GM19455 (cell line): ENCODE measurements at regions not wholly inside any gene's neighbourhood (a gene's known extent, or its start where the extent isn't known, plus 50 kb on each side); places are given as distances from the start of the nearest gene placed in this dataset.

Source experiments
- ATAC-seq: cut with Tn5 transposase; IDR thresholded peaks from one replicate; pipeline ENCODE4 v1.9.1; 2021; ENCODE audit not compliant: unreplicated experiment

DNA sequence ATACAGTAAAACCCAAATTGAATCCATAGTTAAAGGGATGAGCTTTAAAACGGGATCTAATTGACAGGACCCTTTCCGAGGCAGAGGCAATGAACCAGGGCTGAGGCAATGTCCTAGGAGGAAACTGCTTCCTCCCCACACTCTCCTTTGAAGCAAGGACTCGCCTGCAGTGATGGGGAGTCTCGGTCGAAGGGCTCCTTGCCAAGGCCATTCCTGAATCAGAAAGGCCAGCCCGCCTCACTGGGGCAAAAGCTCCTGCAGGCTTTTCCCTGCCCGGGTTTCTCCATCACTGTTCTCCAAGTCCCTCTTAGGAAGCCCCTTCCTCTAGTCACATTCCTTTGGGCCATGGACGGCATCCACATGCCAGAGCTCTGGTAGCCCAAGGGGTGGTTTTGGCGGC, 132.0 kb downstream of the RBFOX3 start:
- no peak for ATAC-seq

DNA sequence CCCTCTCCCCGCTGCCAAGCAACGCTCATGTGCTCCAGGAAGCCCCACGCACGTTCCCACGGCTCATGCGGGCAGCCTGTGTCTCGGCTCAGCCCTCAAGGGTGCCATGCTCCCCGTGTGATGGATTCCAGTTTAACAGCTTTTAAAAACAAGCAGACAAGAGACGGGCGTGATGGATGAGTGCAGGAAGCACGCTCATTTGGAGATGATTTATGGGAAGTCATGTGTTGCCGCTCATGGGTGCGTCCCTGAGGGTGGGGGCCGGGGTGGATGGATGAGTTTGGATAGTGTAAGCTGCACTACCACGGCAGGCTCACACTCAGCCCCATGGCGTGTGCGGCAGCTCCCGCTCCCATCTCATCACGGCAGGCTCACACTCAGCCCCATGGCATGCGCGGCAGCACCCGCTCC, 132.8 kb downstream of the RBFOX3 start:
- ATAC-seq = no peak

DNA sequence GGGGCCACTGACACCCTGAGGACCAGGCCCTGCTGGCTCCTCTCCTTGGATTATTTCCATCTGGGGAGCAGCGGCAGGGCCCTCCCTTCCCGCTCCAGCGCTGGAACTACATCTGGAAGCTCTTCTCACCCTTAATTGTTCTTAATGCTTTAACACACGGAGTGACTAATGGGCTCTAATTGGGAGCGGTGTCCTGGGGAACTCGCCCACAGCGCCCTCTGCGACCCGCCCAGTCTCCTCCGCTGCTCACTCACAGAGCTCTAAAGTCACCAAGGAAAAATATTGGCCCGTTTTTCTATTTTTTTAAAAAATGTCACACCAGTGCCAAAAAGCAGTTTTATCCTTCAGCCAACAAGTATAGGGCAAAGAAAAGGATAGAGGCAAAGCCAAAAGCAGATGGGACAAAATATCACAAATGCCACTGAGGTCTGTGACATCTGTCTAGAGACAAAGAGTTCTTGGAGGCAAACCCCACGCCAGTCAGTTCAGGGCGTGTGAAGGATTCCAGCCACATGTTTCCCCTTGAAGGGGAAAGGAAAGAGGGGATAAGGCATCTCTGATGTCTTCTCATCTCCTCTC, 134.7 kb downstream of the RBFOX3 start:
- no peak for ATAC-seq

DNA sequence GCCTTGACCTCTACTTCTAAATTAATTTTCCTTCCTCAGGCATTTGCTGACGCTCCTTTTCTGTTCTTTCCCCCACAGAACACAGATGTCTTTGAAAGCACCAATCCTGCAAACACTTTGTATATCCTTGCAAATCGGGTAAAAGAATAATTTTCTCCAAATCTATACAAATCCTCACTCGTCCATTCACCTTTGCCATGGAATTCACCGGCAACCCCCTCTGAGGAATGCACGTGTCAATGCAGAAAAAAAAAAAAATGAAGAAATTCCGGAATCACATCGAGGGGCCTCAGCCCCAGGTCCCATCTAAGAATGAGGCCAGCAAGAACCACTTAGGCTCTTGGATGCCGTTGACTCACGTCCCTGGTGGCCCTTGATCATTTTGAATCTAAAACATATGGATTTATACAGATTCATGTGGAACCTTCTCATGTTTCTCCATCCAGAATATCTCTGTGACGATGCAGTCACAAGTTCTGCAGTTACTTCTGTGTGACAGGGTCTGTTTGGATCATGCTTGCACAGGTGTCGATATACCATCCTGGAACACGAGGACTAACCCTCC, 136.9 kb downstream of the RBFOX3 start:
- ATAC-seq = no peak

DNA sequence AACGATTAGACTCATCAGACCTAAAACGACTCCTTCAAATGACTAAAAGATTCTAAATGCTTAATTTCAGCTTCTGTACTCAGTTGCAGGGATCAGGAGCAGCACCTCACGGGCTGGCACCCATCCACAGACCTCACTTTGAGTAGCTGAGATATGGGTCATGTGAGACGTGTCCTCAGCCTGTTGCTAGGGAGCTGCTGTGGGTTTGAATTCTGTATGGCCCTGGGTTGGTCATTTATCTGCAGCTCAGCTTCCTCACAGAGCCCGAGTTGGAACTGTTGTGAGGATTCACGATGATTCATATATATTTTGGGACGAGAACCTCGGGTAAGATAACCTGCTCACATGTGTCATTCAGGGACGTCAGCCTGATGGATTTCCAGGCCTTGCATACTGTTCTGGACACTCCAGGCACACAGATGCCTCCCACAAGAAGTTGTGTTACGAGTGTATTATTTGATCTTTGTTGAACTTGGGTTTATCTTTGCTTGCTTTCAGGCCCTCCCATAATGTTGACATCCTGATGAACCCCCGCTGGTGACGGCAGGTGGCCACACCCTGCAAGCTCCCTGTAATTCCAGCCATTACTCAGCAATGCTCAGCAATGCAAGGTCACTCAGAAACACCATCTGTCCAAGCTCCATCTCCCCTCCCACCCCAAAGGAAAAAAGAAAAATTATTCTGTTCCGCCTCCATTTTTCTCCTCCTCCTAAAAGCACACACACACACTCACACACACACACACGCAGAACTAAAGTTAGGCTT, 137.6 kb downstream of the RBFOX3 start:
- no peak for ATAC-seq

DNA sequence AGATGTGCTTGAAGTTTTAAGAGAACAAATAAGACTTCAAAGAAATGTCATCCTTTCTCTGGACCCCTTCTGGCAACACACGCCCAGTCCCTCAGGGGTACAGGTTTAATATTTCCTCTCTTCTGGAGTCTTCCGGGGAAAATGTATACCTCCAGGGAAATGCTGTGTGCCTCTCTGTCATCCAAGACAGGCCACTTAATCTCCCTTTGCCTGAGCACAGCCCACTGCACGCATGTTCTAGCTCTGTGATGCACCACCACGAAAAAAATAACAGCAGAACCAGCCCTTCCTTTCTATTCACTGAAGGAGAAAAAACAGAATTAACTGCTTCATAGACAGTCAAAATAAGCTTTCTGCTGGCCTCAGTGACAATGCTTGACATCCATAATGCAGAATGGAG, 140.1 kb downstream of the RBFOX3 start:
- ATAC-seq = no peak

DNA sequence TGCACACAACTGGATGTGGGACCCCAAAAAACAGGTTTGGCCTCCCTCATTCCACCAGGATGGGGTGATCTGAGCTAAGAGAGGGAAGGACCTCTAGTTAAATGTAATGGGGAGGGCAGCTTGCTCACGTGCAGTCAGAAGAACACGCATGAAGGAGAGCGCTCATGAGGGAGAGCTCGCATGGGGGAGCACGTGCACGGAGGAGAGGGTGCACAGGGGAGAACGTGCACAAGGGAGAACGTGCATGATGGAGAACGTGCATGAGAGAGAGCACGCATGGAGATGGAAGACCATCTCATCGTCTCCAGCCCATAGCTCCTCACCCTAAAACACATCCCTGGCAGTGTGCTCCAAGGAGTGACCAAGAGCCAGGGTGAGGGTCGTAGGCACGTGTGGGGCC, 141.2 kb downstream of the RBFOX3 start:
- no peak for ATAC-seq

DNA sequence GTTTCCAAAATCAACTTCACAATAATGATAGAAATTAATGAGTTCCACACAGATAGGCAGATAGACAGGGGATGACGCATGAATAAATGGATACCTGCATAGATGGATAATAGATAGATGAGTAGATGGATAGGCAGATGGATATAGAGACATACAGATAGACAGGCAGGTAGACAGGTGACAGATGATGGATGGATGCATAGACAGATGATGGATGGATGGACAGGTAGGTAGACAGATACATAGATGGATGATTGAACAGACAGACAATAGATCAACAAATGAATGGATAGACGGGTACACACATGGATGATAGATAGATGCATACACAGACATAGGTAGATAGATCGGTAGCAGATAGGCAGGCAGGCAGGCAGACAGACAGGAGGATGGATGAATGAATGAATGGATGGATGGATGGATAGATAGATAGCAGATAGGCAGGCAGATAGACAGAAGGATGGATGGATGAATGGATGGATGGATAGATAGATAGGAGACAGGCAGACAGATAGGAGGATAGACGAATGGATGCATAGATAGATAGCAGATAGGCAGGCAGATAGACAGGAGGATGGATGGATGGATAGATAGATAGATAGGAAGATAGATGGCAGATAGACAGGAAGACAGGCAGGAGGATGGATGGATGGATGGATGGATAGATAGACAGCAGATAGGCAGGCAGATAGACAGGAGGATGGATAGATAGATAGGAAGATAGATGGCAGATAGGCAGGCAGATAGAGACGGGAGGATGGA, 142.5 kb downstream of the RBFOX3 start:
- no peak for ATAC-seq

DNA sequence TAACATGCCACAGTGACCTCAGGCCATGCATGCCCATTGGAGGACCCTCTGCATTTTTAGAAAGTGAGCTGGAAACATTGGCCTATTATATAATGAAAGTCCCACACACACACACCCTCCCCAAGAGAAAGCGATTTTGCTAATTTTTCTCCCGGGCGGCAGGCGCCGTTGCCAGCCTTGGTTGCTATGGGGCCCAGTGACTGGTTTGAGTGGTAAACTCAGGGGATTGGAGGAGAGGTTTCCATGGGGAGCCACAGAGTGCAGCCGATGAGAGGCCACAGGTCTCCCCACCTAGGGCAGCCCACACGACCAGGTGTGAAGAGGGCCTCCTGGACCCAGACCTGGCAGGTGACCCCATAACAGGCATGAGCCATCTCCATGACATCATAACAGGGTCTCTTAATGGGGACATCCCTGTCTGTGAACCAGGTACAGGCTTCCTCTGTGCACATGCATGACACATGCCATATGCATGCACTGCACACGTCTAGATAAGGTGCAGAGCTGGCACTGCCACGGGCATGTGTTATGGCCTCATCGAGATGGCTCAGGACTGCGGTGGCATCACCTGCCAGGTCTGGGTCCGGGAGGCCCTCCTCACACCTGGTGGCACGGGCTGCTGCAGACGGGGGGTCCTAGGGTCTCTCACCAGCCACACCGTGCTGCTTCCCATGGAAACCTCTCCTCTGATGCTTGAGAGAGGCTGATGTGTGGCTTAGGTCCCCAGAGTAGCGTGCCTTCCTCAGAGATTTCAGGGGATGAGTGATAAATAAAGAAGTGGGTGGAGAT, 144.1 kb downstream of the RBFOX3 start:
- no peak for ATAC-seq

DNA sequence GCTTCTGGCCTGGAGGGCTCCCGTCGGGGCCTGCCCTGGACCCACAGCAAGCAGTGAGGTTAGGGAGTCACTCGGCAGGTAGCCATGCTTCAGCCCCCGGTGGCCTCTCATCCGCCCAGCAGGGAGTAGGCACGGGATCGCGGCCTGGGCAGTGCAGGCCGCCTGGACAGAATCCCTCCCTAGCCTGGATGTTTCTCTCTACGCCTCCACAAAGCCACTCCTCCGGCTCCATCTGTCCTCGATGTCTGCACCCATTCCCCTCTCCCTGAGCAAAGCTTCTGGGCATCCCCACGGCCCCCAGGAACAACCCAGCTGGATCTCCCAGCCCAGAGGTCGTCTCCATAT, 145.2 kb downstream of the RBFOX3 start:
- ATAC-seq = no peak

DNA sequence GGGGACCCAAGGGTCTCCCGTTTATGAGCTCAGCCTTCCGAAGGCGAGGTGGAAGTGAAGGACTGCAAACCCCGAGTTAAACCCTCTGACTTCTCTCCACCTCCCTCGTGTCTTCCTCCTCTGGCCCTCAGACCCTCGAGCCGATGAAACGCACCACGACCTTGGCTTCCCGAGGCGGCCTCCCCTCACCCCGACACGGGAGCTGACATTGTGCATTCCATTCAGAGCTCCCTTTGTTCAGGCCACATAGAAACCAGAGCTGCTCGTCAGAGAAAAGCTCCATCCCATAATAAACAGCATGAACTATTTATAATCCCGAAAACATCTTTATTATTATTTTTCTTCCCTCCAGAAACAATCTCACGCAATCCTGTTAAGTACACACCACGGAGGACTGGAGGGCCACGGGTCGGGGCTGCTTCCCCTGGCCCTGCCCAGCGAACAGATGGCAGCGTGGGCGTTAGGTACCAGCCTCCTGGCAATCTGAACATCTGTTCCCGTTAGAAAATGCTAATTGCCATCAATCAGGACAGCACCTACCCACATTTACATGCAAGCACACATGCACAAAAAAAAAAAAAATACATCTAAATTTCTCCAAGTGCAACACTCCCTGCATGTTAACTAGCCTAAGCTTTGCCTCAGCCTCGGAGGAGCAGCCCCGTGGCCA, 145.7 kb downstream of the RBFOX3 start:
- no peak for ATAC-seq

DNA sequence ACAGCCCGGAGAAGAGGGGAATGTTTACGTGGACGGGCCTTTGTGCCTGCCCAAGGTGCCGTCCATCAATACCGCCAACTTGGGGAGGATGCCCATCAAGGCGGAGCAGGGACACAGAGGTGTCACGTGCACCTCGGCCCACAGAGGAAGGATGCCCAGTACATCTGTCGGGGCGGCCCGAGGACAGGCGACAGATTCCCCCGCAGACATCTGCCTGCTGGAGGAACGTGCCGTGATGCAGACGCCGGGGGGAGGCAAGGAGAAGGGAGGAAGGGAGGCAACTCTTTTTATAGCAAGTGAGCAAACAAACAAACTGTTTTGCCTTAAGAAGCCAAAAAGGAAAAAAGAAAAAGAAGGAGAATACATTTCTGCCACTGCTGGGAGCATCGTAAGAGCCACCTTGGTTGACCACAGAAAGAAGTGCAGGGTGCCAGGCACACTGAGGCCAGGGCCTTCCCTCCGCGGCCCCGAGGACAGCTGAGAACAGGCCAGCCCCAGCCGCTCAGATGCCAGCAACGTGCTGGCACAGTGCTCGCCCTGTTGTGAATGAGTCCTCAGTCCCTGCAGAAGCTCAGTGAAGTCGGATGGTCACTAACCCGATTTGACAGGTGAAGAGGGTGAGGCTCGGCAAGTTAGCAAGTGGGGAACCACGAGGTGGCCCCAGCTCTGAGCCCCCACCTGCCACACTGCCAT, 146.4 kb downstream of the RBFOX3 start:
- ATAC-seq = no peak

DNA sequence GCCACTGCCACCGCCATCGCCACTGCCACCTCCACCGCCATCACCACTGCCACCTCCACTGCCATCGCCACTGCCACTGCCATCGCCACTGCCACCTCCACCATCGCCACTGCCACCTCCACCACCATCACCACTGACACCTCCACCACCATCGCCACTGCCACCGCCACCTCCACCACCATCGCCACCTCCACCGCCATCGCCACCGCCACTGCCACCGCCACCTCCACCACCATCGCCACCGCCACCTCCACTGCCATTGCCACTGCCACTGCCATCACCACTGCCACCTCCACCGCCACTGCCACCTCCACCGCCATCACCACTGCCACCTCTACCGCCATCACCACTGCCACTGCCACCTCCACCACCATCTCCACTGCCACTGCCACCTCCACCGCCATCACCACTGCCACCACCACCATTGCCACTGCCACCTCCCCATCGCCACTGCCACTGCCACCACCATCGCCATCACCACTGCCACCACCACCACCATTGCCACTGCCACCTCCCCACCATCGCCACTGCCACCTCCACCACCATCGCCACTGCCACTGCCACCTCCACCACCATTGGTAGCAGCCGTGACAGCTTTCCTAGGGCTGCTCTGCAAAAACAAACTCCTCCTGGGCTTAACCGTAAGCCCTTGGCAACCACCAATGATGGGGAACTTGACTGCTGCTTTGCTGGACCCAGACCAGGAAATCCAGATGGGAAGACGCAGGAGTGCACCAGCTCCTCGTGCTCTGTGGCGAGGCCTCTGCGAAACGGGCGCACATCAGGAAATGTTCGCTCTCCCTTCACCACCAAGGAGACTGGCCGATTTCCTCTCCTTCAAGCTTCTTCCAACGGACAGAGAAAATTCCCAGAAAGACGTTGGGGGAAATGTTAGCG, 147.2 kb downstream of the RBFOX3 start:
- no peak for ATAC-seq

DNA sequence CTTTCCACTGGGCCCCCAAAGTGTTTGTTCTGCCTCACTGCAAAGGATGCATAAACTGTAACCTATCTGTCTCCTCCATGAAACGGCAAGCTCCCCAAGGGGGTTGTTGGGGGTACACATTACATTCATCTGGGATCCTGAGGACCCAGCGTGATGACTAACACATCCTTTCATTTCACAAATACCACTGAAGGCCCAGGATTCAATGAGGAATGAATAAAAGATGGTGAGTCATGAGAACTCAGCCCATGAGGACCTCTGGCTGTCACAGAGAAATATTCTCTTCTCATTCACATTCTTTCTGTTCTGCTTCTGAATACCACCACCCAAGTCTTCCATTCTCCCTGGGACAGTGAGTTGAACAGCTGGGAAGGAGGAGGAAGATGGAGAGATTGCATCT, 149.8 kb downstream of the RBFOX3 start:
- ATAC-seq = no peak

DNA sequence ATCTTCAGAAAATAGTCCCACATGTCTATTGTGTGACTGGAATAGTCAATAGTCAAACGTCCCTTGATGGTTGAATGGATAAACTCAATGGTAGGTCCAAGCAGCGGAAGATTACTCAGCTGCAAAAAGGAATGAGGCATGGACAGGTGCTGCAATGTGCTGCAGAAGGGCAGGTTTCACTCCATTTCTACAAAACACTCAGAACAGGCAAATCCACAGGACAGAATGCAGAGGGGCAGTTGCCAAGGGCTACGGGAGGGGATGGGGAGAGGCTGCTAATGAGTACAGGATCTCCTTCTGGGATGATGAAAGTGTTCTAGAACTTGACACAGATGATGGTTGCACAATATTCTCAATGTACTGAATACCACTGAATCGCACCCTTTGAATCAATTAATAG, 151.0 kb downstream of the RBFOX3 start:
- ATAC-seq = no peak

DNA sequence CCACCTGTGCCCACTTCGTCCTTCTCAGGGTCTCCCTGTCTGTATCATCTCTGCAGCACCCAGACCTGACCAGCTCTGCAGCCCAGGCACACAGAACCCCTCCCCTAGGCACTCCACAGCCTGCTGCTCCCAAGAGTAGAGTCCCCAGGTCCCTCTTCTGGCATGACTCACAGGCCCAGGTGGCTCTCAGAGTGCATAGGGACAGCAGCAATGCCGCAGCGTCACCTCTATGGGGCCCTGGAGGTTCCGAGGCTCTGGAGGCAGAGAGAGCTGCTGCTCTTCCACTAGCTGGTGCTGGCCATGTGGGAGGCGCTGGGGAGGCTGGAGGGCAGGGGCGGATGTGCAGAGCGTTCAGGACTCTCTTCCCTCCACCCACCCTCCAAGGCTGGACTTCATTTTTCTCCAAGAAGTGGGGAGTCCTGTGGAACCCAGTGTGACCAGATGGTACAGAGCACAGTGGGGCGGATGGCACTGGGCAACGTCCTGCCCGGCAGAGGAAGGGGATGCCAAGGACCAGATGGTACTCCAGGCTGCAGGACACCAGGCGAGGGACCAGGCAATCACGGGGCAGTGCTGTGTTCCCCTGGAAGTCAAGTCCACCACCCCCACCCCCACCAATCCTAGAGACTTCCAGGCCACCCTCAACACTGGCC, 151.7 kb downstream of the RBFOX3 start:
- no peak for ATAC-seq

DNA sequence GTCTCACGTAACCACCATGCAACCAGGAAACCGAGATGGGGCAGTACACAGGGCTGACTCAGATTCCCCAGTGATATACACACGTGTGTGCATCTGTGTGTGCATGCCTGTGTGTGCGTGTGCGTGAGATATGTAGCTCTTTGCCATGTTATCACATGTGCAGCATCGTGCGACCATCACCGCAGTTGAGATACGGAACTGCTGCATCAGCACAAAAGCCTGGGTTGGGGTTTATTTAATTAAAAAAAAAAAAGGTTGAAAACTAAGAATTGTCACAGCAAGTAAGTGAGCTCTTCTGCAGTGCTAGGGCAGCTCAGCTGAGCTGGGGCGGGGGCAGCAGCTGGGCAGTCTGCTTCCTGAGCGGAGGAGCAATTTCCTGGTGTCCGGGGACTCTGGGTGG, 152.5 kb downstream of the RBFOX3 start:
- no peak for ATAC-seq

DNA sequence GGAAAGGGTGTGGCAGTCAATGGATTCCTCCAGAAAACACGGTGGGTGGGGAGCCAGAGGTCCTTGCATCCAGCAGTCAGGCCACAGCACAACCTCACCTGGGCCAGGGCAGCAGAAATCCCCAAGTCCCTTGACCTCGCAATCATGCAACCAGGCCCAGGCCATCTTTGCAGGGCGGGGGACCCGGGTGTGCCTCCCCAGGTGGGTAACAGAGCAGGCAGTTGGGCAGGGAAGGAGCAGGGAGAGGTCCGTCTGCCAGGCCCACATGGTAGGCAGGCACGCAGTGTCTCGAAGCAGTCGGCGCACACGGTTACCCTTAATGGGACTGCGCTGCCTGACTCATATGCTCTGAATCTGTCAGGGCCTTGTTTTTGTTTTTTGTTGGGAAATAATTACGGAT, 153.0 kb downstream of the RBFOX3 start:
- no peak for ATAC-seq

DNA sequence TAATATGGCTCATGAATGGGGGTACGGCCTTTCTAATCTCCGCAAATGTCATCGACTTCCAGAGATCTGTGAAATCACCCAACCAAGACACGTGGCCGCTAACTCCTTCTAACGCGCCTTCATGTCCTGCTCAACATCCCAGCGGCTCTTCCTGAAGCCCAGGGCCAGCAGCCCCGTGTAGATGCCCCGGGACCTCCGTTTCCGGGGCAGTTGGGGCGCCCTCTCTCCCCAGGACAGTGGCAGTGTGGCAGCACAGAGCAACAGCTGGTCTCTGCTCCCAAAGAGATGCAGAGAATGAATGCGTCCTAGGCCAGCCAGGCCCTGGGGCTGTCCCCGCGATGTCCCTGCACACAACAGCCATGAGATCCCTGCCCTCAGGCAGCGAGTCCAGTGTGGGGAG, 153.5 kb downstream of the RBFOX3 start:
- no peak for ATAC-seq
